Astrocyte of the spinal cord (primary cell): ENCODE measurements at regions not wholly inside any gene's neighbourhood (a gene's known extent, or its start where the extent isn't known, plus 50 kb on each side); places are given as distances from the start of the nearest gene placed in this dataset.
A peak's percentile ranks its signal among the peaks of the same experiment; 100 is the strongest.

Source experiments
- DNase-seq: peaks from one replicate; pipeline ENCODE4 v3.0.0; 2011; ENCODE audit warnings: low read depth, low spot score
- H3K4me3 ChIP-seq: 2 replicates; pipeline ENCODE4 v1.5.1; 2011; ENCODE audit warnings: low read depth, mild to moderate bottlenecking, low read length, moderate library complexity
- in situ Hi-C: cut with HindIII; loops from 2 replicates; pipeline ENCODE4 v1.10.0; 2017; ENCODE audit warnings: low sequenced_read_pairs
- TF ChIP-seq, protein P1 (sequence below): IDR thresholded peaks from 2 replicates; pipeline ENCODE4 v1.5.1; 2012; ENCODE audit warnings: low read depth, mild to moderate bottlenecking, low read length, inconsistent platforms

DNA sequence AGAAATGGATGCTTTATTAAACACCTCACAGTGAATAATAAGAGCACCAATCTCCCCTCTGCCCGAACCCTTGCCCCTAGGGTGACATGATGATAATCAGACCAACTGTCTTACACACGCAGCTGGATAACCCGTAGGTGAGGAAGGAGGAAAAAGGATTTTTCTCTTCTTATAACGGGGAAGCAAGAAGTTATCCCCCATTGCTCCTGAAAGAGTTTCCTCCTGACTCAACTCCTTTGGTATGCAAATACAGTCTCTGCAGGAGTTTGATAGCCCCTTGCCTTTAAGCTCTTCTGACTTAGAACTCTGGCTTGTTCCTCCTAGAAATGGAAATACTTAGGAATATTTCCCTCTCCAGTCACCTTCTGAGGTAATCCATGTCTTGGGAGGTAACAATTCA lies 455.8 kb downstream of the TMEM135 start:
- TF ChIP-seq, protein P1, sequence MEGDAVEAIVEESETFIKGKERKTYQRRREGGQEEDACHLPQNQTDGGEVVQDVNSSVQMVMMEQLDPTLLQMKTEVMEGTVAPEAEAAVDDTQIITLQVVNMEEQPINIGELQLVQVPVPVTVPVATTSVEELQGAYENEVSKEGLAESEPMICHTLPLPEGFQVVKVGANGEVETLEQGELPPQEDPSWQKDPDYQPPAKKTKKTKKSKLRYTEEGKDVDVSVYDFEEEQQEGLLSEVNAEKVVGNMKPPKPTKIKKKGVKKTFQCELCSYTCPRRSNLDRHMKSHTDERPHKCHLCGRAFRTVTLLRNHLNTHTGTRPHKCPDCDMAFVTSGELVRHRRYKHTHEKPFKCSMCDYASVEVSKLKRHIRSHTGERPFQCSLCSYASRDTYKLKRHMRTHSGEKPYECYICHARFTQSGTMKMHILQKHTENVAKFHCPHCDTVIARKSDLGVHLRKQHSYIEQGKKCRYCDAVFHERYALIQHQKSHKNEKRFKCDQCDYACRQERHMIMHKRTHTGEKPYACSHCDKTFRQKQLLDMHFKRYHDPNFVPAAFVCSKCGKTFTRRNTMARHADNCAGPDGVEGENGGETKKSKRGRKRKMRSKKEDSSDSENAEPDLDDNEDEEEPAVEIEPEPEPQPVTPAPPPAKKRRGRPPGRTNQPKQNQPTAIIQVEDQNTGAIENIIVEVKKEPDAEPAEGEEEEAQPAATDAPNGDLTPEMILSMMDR: no peak
- no peak overlapping the region for H3K4me3 ChIP-seq
- peak; percentile 25 for DNase-seq
- in situ Hi-C loops: no loop called here

DNA sequence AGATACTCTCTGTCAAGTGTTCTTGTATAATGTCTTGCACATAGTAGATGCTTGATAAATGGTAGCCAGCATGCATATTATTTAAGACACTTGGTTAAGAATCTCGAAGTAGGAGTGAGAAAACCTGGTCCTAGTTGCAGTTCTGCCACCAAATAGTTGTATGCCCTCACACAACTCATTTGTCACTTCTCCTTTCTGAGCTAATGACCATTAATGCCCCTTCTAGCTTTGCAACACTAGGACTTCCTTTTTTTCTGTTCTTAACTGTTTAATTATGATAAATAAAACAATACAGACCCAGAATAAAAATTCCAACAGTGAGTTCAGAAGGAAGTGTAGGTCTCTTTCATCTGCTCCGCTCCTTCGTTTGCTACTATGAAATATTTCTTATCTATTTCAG lies 453.6 kb downstream of the TMEM135 start:
- H3K4me3 ChIP-seq: no peak overlapping the region
- in situ Hi-C loops: no loop called here
- no peak for DNase-seq
- TF ChIP-seq, protein P1: no peak

DNA sequence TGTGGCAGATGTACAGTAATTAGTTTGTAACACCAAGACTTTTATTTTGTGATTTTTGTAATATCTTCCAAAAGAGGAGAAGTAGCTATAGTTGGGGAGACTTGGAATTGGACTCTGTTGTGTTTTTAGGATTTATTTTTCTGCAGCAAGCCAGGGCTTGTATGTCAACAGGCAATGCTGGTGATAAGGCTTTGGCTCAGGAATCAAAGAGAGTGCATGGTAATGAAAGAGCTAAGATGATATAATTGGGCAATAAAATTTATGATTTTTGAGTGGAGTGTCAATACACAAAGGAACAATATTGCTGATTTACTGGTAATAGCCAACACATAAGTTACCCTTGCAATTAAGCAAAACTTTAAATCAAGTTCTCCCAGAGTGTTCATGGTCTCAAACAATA lies 452.9 kb downstream of the TMEM135 start:
- TF ChIP-seq, protein P1: no peak
- no peak for DNase-seq
- H3K4me3 ChIP-seq: no peak overlapping the region
- in situ Hi-C loops: no loop called here

DNA sequence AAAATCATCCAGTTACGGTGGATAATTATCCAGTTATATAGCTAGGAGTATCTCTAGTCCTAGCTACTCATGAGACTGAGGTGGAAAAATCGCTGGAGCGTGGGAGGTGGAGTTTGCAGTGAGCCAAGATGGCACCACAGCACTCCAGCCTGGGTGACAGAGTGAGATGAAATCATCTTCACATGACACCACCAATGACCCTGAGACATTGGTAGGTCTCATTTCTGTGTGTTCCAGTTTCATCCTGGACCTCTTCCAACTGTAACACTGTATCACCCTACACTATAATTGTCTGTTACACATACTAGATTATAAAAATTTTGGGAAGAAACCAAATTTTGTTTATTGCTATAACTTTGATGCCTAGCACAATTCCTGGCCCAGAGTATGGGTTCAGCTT lies 446.8 kb downstream of the TMEM135 start:
- DNase-seq: no peak
- no peak overlapping the region for H3K4me3 ChIP-seq
- in situ Hi-C loops: no loop called here
- TF ChIP-seq, protein P1: no peak

DNA sequence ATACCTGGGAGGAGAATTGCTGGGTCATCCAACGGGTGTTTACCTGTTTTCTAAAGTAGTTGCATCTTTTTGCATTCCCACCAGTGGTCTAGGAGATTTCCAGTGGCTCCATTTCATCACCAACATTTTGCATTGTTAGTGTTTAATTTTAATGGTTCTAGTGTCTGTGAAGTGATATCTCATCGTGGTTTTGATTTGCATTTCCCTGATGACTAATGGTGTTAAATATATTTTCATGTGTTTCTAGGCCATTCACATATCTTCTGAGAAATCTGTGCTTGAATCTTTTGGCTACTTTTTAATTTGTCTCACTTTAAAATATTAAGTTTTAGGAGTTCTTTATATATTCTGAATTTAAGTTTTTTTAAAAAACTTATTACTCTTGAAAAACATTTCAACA lies 439.6 kb downstream of the TMEM135 start:
- DNase-seq: no peak
- in situ Hi-C loops: no loop called here
- no peak overlapping the region for H3K4me3 ChIP-seq
- TF ChIP-seq, protein P1: no peak

DNA sequence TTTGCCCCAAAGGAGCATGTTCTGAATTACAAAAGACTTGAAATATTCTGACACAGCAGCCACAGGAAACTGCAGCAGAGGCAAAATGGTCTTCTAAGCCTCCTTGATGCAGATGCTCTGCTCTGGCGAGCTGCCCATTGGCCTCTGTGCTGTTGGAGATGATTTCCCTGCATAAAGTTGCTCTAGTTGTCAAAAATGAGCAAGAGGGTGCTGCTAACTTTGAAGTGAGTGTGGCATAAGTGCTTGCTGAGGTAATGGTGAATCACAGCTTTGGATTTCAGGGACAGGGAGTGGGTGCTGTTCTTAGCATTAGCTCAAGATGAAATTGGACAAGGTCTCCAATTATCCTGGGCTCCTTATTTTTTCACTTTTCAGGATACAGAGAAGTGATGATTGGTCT lies 435.4 kb downstream of the TMEM135 start:
- no peak overlapping the region for H3K4me3 ChIP-seq
- in situ Hi-C loops: no loop called here
- TF ChIP-seq, protein P1: no peak
- DNase-seq: peak; percentile 81

DNA sequence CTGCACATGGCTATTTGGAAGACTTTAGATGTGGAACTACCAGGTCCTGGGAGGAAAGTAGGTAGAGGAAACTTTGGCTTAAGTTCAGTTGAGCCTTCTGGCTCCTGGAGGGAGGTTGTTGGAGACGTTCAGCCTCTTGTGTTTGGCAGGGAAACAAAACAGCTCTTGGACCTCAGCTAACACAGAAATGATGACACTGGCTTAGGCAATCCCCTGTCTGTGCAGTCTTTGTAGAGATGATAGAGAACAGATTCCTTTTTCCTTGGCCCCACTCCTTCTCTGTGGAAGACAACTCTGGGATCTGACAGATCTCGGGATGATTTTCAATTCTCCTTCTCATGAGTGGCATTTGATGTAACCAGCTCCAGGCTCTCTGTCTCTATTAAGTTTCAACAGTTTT lies 428.5 kb downstream of the TMEM135 start:
- TF ChIP-seq, protein P1: no peak
- H3K4me3 ChIP-seq: no peak overlapping the region
- in situ Hi-C loops: no loop called here
- DNase-seq: no peak
